CD14-positive monocyte (primary cell): ENCODE measurements at regions not wholly inside any gene's neighbourhood (a gene's known extent, or its start where the extent isn't known, plus 50 kb on each side); places are given as distances from the start of the nearest gene placed in this dataset.

Experiments
- DNase-seq, 3 donors: peaks; one replicate each; pipeline ENCODE4 v3.0.0-alpha.2; 2011 to 2022
- H2AFZ ChIP-seq: 2 replicates; pipeline ENCODE4 v1.6.0; 2012; ENCODE audit warnings: mild to moderate bottlenecking, low read depth, low read length, inconsistent platforms; ENCODE audit not compliant: insufficient read depth, poor library complexity, severe bottlenecking
- H3K27ac ChIP-seq, 2 donors: 1 replicate in 1 of 2; 2 replicates in 1 of 2; pipeline ENCODE4 v1.5.1; 2012 to 2013; ENCODE audit warnings: low read length in 2 of 2, control low read depth in 1 of 2, inconsistent platforms in 1 of 2, low read depth in 1 of 2, mild to moderate bottlenecking in 1 of 2
- H3K27me3 ChIP-seq, 2 donors: one replicate each; pipeline versions ENCODE4 v1.6.0 to v1.6.1; 2011 to 2013; ENCODE audit warnings: low read length in 2 of 2; ENCODE audit not compliant: control insufficient read depth in 2 of 2, insufficient read depth in 2 of 2
- H3K36me3 ChIP-seq, 2 donors: replicated peaks in 1 of 2; 1 replicate in 1 of 2; 2 replicates in 1 of 2; pipeline versions ENCODE4 v1.5.1 to v1.6.1; 2012 to 2013; ENCODE audit warnings: low read length in 2 of 2, control low read depth in 1 of 2, inconsistent platforms in 1 of 2, mild to moderate bottlenecking in 1 of 2; ENCODE audit not compliant: insufficient read depth in 2 of 2, control insufficient read depth in 1 of 2
- H3K4me1 ChIP-seq, 2 donors: 1 replicate in 1 of 2; 2 replicates in 1 of 2; pipeline versions ENCODE4 v1.5.1 to v1.6.1; 2012 to 2013; ENCODE audit warnings: low read length in 2 of 2, control low read depth in 1 of 2, inconsistent platforms in 1 of 2, mild to moderate bottlenecking in 1 of 2, moderate library complexity in 1 of 2; ENCODE audit not compliant: insufficient read depth in 2 of 2, control insufficient read depth in 1 of 2
- H3K4me2 ChIP-seq: replicated peaks from 2 replicates; pipeline ENCODE3; 2012; ENCODE audit warnings: low read length, moderate library complexity, mild to moderate bottlenecking; ENCODE audit not compliant: poor library complexity, severe bottlenecking; ENCODE audit errors: extremely low read depth
- H3K4me3 ChIP-seq, 3 experiments: fragments of 200-600 bp in 1 of 3; sonication (generic) in 1 of 3; replicated peaks in 1 of 3; 1 replicate in 2 of 3; 2 replicates in 1 of 3; pipeline ENCODE4 v1.5.1; 2011 to 2013; ENCODE audit warnings: low read length in 3 of 3, mild to moderate bottlenecking in 3 of 3, control low read depth in 2 of 3, low read depth in 2 of 3, inconsistent platforms in 1 of 3, moderate library complexity in 1 of 3
- H3K79me2 ChIP-seq: 2 replicates; pipeline ENCODE4 v1.6.0; 2012; ENCODE audit warnings: mild to moderate bottlenecking, control low read depth, inconsistent platforms, low read length, moderate library complexity; ENCODE audit not compliant: insufficient read depth
- H3K9ac ChIP-seq: 2 replicates; pipeline ENCODE4 v1.6.0; 2017; ENCODE audit warnings: low read length, mild to moderate bottlenecking; ENCODE audit not compliant: insufficient read depth, poor library complexity, severe bottlenecking
- H3K9me3 ChIP-seq, 2 donors: replicated peaks in 1 of 2; 1 replicate in 1 of 2; 2 replicates in 1 of 2; pipeline versions ENCODE4 v1.5.1 to v1.6.1; 2012 to 2013; ENCODE audit warnings: low read length in 2 of 2, control low read depth in 1 of 2; ENCODE audit not compliant: control insufficient read depth in 1 of 2, insufficient read depth in 1 of 2
- H4K20me1 ChIP-seq: 2 replicates; pipeline ENCODE4 v1.6.0; 2012; ENCODE audit warnings: mild to moderate bottlenecking, low read length, control low read depth, moderate library complexity; ENCODE audit not compliant: insufficient read depth
- H3K27ac Mint-ChIP-seq, 7 donors: one replicate each; pipeline ENCODE4 v1.8.0; 2020; ENCODE audit warnings: mild to moderate bottlenecking in 7 of 7, mixed read lengths in 7 of 7, moderate library complexity in 6 of 7, inconsistent platforms in 2 of 7
- H3K27me3 Mint-ChIP-seq, 3 donors: one replicate each; pipeline ENCODE4 v1.8.0; 2021 to 2022; ENCODE audit warnings: low read depth in 3 of 3, mild to moderate bottlenecking in 3 of 3, mixed read lengths in 3 of 3, moderate library complexity in 3 of 3, inconsistent platforms in 1 of 3
- H3K36me3 Mint-ChIP-seq, 2 donors: one replicate each; pipeline ENCODE4 v1.8.0; 2020; ENCODE audit warnings: mixed read lengths in 2 of 2, inconsistent platforms in 1 of 2, mild to moderate bottlenecking in 1 of 2
- H3K4me1 Mint-ChIP-seq: one replicate; pipeline ENCODE4 v1.8.0; 2020; ENCODE audit warnings: mild to moderate bottlenecking, mixed read lengths
- H3K4me3 Mint-ChIP-seq, 2 donors: one replicate each; pipeline ENCODE4 v1.8.0; 2020; ENCODE audit warnings: mild to moderate bottlenecking in 2 of 2, mixed read lengths in 2 of 2, moderate library complexity in 1 of 2
- H3K9me3 Mint-ChIP-seq, 7 donors: one replicate each; pipeline ENCODE4 v1.8.0; 2020 to 2022; ENCODE audit warnings: mixed read lengths in 7 of 7, mild to moderate bottlenecking in 6 of 7, moderate library complexity in 6 of 7, inconsistent platforms in 2 of 7
- WGBS: methylation state at CpG from one replicate; pipeline ENCODE4 v1.1.5; 2013; ENCODE audit warnings: missing lambda C conversion rate; ENCODE audit not compliant: insufficient coverage; 5-methylcytosine and 5-hydroxymethylcytosine counted together
- intact Hi-C, 2 donors: fragments of 100-400 bp; cut with micrococcal nuclease; formaldehyde crosslinking; loops; one replicate each; pipeline versions ENCODE4 v1.15.0 to v1.15.1; 2023
- TF ChIP-seq, protein P1 (sequence below): fragments of 200-600 bp; IDR thresholded peaks from one replicate; pipeline ENCODE4 v1.8.0; 2022; ENCODE audit warnings: antibody characterized with exemption, mild to moderate bottlenecking

DNA sequence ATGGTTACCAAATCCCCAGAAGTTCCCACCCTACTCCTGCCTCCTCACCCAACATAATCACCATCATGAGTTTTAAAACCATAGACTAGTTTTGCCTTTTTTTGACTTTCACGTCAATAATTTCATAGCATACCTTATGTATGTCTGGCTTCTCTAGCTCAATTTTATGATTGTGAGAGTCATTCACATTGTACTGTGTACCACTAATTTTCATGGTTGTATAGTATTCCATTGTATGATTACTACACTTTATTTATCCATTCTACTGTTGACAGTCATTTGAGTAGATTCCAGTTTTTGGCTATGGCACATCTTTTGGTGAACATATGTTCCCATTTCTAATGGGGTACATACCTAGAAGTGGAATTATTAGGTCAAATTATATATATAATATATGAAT is 195.3 kb upstream of the TCF21 start:
- Histone ChIP-seq H3K79me2 (no peaks in the 10 kb centered on the region), H3K27me3 (no peaks in the 10 kb centered on the region), H3K27ac (no peak overlapping the region), H2AFZ (no peak overlapping the region), H3K4me2 (no peak overlapping the region), H3K9ac (no peak overlapping the region), H3K4me1 (no peaks in the 10 kb centered on the region), H4K20me1 (no peaks in the 10 kb centered on the region), H3K36me3 (no peaks in the 10 kb centered on the region), H3K4me3 (no peak overlapping the region), H3K9me3 (no peaks in the 10 kb centered on the region)
- no CpG with 5 or more reads among the region's 1 CpG for WGBS
- Mint-ChIP-seq H3K27ac (no peak overlapping the region), H3K4me3 (no peak overlapping the region), H3K36me3 (no peaks in the 10 kb centered on the region), H3K9me3 (peaks cover 0 to 5% (median under 1%) of the 10 kb centered on the region in 7 donors), H3K4me1 (no peaks in the 10 kb centered on the region), H3K27me3 (peaks cover 0 to 2% (median 0%) of the 10 kb centered on the region in 3 donors)
- TF ChIP-seq, protein P1, sequence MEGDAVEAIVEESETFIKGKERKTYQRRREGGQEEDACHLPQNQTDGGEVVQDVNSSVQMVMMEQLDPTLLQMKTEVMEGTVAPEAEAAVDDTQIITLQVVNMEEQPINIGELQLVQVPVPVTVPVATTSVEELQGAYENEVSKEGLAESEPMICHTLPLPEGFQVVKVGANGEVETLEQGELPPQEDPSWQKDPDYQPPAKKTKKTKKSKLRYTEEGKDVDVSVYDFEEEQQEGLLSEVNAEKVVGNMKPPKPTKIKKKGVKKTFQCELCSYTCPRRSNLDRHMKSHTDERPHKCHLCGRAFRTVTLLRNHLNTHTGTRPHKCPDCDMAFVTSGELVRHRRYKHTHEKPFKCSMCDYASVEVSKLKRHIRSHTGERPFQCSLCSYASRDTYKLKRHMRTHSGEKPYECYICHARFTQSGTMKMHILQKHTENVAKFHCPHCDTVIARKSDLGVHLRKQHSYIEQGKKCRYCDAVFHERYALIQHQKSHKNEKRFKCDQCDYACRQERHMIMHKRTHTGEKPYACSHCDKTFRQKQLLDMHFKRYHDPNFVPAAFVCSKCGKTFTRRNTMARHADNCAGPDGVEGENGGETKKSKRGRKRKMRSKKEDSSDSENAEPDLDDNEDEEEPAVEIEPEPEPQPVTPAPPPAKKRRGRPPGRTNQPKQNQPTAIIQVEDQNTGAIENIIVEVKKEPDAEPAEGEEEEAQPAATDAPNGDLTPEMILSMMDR: no peak
- intact Hi-C loops: no loop called here
- DNase-seq: no peak

DNA sequence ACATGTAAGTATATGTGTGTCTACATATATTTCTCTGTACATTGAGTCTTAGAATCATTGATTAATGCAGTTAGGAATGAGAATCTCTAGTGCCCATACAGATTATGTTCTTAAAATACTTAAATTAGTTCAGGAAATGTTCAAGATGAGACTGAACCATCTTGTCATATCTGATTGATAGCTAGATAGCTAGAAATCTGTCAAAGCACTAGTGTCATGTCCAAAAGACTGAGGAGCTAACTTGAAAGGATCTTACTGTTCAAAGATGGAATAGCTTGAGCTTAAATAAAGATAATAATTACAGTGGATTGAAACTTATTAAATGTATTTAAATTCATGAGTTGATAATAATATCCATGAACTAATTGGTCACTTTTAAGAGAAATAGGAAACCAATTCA is 191.7 kb upstream of the TCF21 start:
- peaks cover 0 to 9% (median under 1%) of the 10 kb centered on the region in 7 donors for H3K9me3 Mint-ChIP-seq
- Histone ChIP-seq H3K4me2 (no peak overlapping the region), H3K4me1 (no peaks in the 10 kb centered on the region), H4K20me1 (no peaks in the 10 kb centered on the region), H3K27ac (no peak overlapping the region), H2AFZ (no peak overlapping the region), H3K4me3 (no peak overlapping the region), H3K9me3 (no peaks in the 10 kb centered on the region), H3K9ac (no peak overlapping the region), H3K36me3 (no peaks in the 10 kb centered on the region), H3K79me2 (no peaks in the 10 kb centered on the region), H3K27me3 (peaks cover 0 to 2% of the 10 kb centered on the region in 2 donors)
- no peak overlapping the region for H3K27ac Mint-ChIP-seq
- no peak for DNase-seq
- H3K27me3 Mint-ChIP-seq: peaks cover 1 to 3% (median 2%) of the 10 kb centered on the region in 3 donors
- H3K4me3 Mint-ChIP-seq: no peak overlapping the region
- intact Hi-C loops: no loop called here
- no peaks in the 10 kb centered on the region for H3K36me3 Mint-ChIP-seq
- H3K4me1 Mint-ChIP-seq: no peaks in the 10 kb centered on the region
- TF ChIP-seq, protein P1: no peak
